ENCODE measurements at regions not wholly inside any gene's neighbourhood (a gene's known extent, or its start where the extent isn't known, plus 50 kb on each side); places are given as distances from the start of the nearest gene placed in this dataset.

- DNase-seq: no peak
- Histone ChIP-seq H3K4me3 (replicated peaks in 1 of 3; ENCODE audit: low read depth in 2 of 3, low read length in 3 of 3) (no peak overlapping the region), H3K9ac (ENCODE audit: insufficient read depth, low read length, poor library complexity, severe bottlenecking) (no peak overlapping the region), H3K4me1 (ENCODE audit: control insufficient read depth in 1 of 2, insufficient read depth in 2 of 2, low read length in 2 of 2) (no peaks in the 10 kb centered on the region), H3K27me3 (ENCODE audit: control insufficient read depth in 2 of 2, insufficient read depth in 2 of 2, low read length in 2 of 2) (no peaks in the 10 kb centered on the region), H3K9me3 (replicated peaks in 1 of 2; ENCODE audit: control insufficient read depth in 1 of 2, insufficient read depth in 1 of 2, low read length in 2 of 2) (no peaks in the 10 kb centered on the region), H2AFZ (ENCODE audit: insufficient read depth, low read depth, low read length, poor library complexity, severe bottlenecking) (no peak overlapping the region), H3K27ac (ENCODE audit: low read depth in 1 of 2, low read length in 2 of 2) (no peak overlapping the region), H3K4me2 (replicated peaks; ENCODE audit: extremely low read depth, low read length, poor library complexity, severe bottlenecking) (no peak overlapping the region), H3K79me2 (ENCODE audit: insufficient read depth, low read length) (no peaks in the 10 kb centered on the region), H4K20me1 (ENCODE audit: insufficient read depth, low read length) (no peaks in the 10 kb centered on the region), H3K36me3 (replicated peaks in 1 of 2; ENCODE audit: control insufficient read depth in 1 of 2, insufficient read depth in 2 of 2, low read length in 2 of 2) (no peaks in the 10 kb centered on the region)
- no CpG with 5 or more reads among the region's 3 CpGs for WGBS (ENCODE audit: insufficient coverage)
- intact Hi-C loops (cut with micrococcal nuclease): no loop called here
- H3K27ac Mint-ChIP-seq: no peak overlapping the region
- H3K9me3 Mint-ChIP-seq: peaks cover 0 to 6% (median 2%) of the 10 kb centered on the region in 7 donors
- no peaks in the 10 kb centered on the region for H3K36me3 Mint-ChIP-seq
- H3K4me3 Mint-ChIP-seq: no peak overlapping the region
- TF ChIP-seq CTCF (IDR thresholded peaks at IDR 0.05): no peak
- no peaks in the 10 kb centered on the region for H3K4me1 Mint-ChIP-seq
- H3K27me3 Mint-ChIP-seq (ENCODE audit: low read depth in 3 of 3): peaks cover 0 to 2% (median 1%) of the 10 kb centered on the region in 3 donors
Observed at GRCh38 chr1:219782929-219783328, 145.4 kb downstream of the SLC30A10 start.

GRCh38 chr1:219782311-219782710, 146.0 kb downstream of the SLC30A10 start:
- Mint-ChIP-seq H3K27me3 (ENCODE audit: low read depth in 3 of 3) (peaks cover 0 to 2% (median 1%) of the 10 kb centered on the region in 3 donors), H3K27ac (no peak overlapping the region), H3K4me3 (no peak overlapping the region), H3K4me1 (no peaks in the 10 kb centered on the region), H3K36me3 (no peaks in the 10 kb centered on the region), H3K9me3 (peaks cover 0 to 4% (median 2%) of the 10 kb centered on the region in 7 donors)
- no peaks in the 10 kb centered on the region for H4K20me1 ChIP-seq (ENCODE audit: insufficient read depth, low read length)
- no peak overlapping the region for H3K4me2 ChIP-seq (replicated peaks; ENCODE audit: extremely low read depth, low read length, poor library complexity, severe bottlenecking)
- H3K36me3 ChIP-seq (replicated peaks in 1 of 2; ENCODE audit: control insufficient read depth in 1 of 2, insufficient read depth in 2 of 2, low read length in 2 of 2): no peaks in the 10 kb centered on the region
- no peak for DNase-seq
- no peak overlapping the region for H2AFZ ChIP-seq (ENCODE audit: insufficient read depth, low read depth, low read length, poor library complexity, severe bottlenecking)
- H3K4me1 ChIP-seq (ENCODE audit: control insufficient read depth in 1 of 2, insufficient read depth in 2 of 2, low read length in 2 of 2): no peaks in the 10 kb centered on the region
- no peak for TF ChIP-seq CTCF (IDR thresholded peaks at IDR 0.05)
- H3K9me3 ChIP-seq (replicated peaks in 1 of 2; ENCODE audit: control insufficient read depth in 1 of 2, insufficient read depth in 1 of 2, low read length in 2 of 2): no peaks in the 10 kb centered on the region
- H3K27ac ChIP-seq (ENCODE audit: low read depth in 1 of 2, low read length in 2 of 2): no peak overlapping the region
- intact Hi-C loops (cut with micrococcal nuclease): no loop called here
- H3K79me2 ChIP-seq (ENCODE audit: insufficient read depth, low read length): no peaks in the 10 kb centered on the region
- H3K9ac ChIP-seq (ENCODE audit: insufficient read depth, low read length, poor library complexity, severe bottlenecking): no peak overlapping the region
- no peaks in the 10 kb centered on the region for H3K27me3 ChIP-seq (ENCODE audit: control insufficient read depth in 2 of 2, insufficient read depth in 2 of 2, low read length in 2 of 2)
- no peak overlapping the region for H3K4me3 ChIP-seq (replicated peaks in 1 of 3; ENCODE audit: low read depth in 2 of 3, low read length in 3 of 3)
- WGBS (ENCODE audit: insufficient coverage): 78% methylated on average over 3 of the region's 4 CpGs
